AG08396 (cell line): ENCODE measurements at regions not wholly inside any gene's neighbourhood (a gene's known extent, or its start where the extent isn't known, plus 50 kb on each side); places are given as distances from the start of the nearest gene placed in this dataset.

ENCODE experiments used
- DNase-seq: peaks from one replicate; pipeline ENCODE4 v3.0.0; 2012; ENCODE audit warnings: low spot score, mixed read lengths

GRCh38 chr20:1712634-1713624 is 55.4 kb upstream of the SIRPG start:
- no peak for DNase-seq

GRCh38 chr20:1711826-1712601 is 54.4 kb upstream of the SIRPG start:
- no peak for DNase-seq

GRCh38 chr20:1711266-1711665 is 53.7 kb upstream of the SIRPG start:
- DNase-seq, result no peak

GRCh38 chr20:1710484-1710883 is 52.9 kb upstream of the SIRPG start:
- DNase-seq, result no peak

GRCh38 chr20:1707588-1708449 is 50.2 kb upstream of the SIRPG start:
- DNase-seq, result no peak
